Transverse colon (tissue), 4 donors: ENCODE measurements at regions not wholly inside any gene's neighbourhood (a gene's known extent, or its start where the extent isn't known, plus 50 kb on each side); places are given as distances from the start of the nearest gene placed in this dataset.

Experiments used
- CTCF ChIP-seq, 5 experiments: fragments of 200-600 bp in 3 of 5; fragments of 450-650 bp in 2 of 5; sonication (generic) in 3 of 5; IDR thresholded peaks; 1 replicate in 2 of 5; 2 replicates in 3 of 5; pipeline ENCODE4 v1.5.1; 2016 to 2017; ENCODE audit warnings: antibody characterized with exemption in 5 of 5, inconsistent platforms in 3 of 5, mild to moderate bottlenecking in 2 of 5, moderate library complexity in 1 of 5
- EP300 ChIP-seq: sonication (generic); formaldehyde crosslinking; IDR thresholded peaks from one replicate; pipeline ENCODE4 v1.6.1; 2017; ENCODE audit warnings: antibody characterized with exemption, low read depth
- POLR2AphosphoS5 ChIP-seq, 3 donors: sonication (generic); formaldehyde crosslinking; IDR thresholded peaks; one replicate each; pipeline ENCODE4 v1.6.1; 2016; ENCODE audit warnings: antibody characterized with exemption in 3 of 3

- TF ChIP-seq EP300 (no peak), POLR2AphosphoS5 (IDR thresholded peaks at IDR 0.05) (no peak), CTCF (IDR thresholded peaks at IDR 0.05) (no peak)
These were observed 102.2 kb downstream of the SNAPC1 start for GRCh38 chr14:61864329-61864898.
